H1 (cell line): ENCODE measurements at regions not wholly inside any gene's neighbourhood (a gene's known extent, or its start where the extent isn't known, plus 50 kb on each side); places are given as distances from the start of the nearest gene placed in this dataset.

Experiments used
- CTCF ChIA-PET: fragments of 300-600 bp; sonication (Branson Sonifier 250); formaldehyde crosslinking; loops from one replicate; lab custom pipeline; 2021; ENCODE audit not compliant: partially characterized antibody; lab: Charles Lee
- POLR2A ChIA-PET: fragments of 300-600 bp; sonication (Branson Sonifier 250); formaldehyde crosslinking; loops from one replicate; lab custom pipeline; 2021; ENCODE audit warnings: inconsistent platforms; ENCODE audit not compliant: partially characterized antibody; lab: Charles Lee
- DNase-seq, 2 experiments: peaks; one replicate each; pipeline versions ENCODE4 v3.0.0 to v3.0.0-alpha.2; 2010 to 2022; ENCODE audit warnings: low spot score in 2 of 2, low read depth in 1 of 2, mixed read lengths in 1 of 2
- FAIRE-seq: peaks from 2 replicates; lab custom pipeline; 2011; peaks lifted over from hg19 to GRCh38; lab: Jason Lieb, UNC
- H2AFZ ChIP-seq: 2 replicates; pipeline ENCODE4 v1.8.1; 2012; ENCODE audit warnings: low read length, inconsistent platforms
- H2AK5ac ChIP-seq: 2 replicates; pipeline ENCODE4 v1.6.1; 2013; ENCODE audit warnings: low read depth, low read length
- H2BK120ac ChIP-seq: replicated peaks from 2 replicates; pipeline ENCODE3; 2013; ENCODE audit warnings: low read depth, low read length, inconsistent platforms
- H2BK12ac ChIP-seq: 2 replicates; pipeline ENCODE4 v1.6.1; 2013; ENCODE audit warnings: low read depth, low read length
- H2BK15ac ChIP-seq: 2 replicates; pipeline ENCODE4 v1.6.1; 2013; ENCODE audit warnings: low read length
- H2BK20ac ChIP-seq: 2 replicates; pipeline ENCODE4 v1.6.1; 2013; ENCODE audit warnings: low read length
- H2BK5ac ChIP-seq: 2 replicates; pipeline ENCODE4 v1.6.1; 2013; ENCODE audit warnings: low read depth, low read length
- H3K14ac ChIP-seq: 2 replicates; pipeline ENCODE4 v1.6.1; 2013; ENCODE audit warnings: inconsistent platforms; ENCODE audit not compliant: insufficient read length
- H3K18ac ChIP-seq: 2 replicates; pipeline ENCODE4 v1.6.1; 2013; ENCODE audit warnings: low read length; ENCODE audit errors: extremely low read depth
- H3K23ac ChIP-seq: 2 replicates; pipeline ENCODE4 v1.6.1; 2013; ENCODE audit warnings: inconsistent platforms; ENCODE audit not compliant: insufficient read length
- H3K23me2 ChIP-seq: 2 replicates; pipeline ENCODE4 v1.6.1; 2013; ENCODE audit warnings: low read depth, low read length
- H3K27ac ChIP-seq: 2 replicates; pipeline ENCODE4 v1.6.1; 2011; ENCODE audit warnings: low read depth, low read length, inconsistent platforms
- H3K27me3 ChIP-seq, 4 experiments: replicated peaks in 1 of 4; 1 replicate in 1 of 4; 2 replicates in 3 of 4; pipeline versions ENCODE4 v1.6.1 to v1.8.1; 2011 to 2013; ENCODE audit warnings: low read length in 3 of 4, mild to moderate bottlenecking in 3 of 4, inconsistent platforms in 2 of 4, mixed read lengths in 2 of 4, moderate library complexity in 1 of 4; ENCODE audit not compliant: control insufficient read depth in 3 of 4, insufficient read depth in 3 of 4; ENCODE audit errors: extremely low read depth in 1 of 4
- H3K36me3 ChIP-seq, 4 experiments: 2 replicates each; pipeline versions ENCODE4 v1.6.1 to v1.8.1; 2011 to 2013; ENCODE audit warnings: mild to moderate bottlenecking in 4 of 4, low read length in 3 of 4, moderate library complexity in 2 of 4, control low read depth in 1 of 4, inconsistent platforms in 1 of 4; ENCODE audit not compliant: insufficient read depth in 4 of 4, control insufficient read depth in 2 of 4
- H3K4ac ChIP-seq: replicated peaks from 2 replicates; pipeline ENCODE3; 2013; ENCODE audit warnings: low read length, low read depth, mixed read lengths, inconsistent platforms; ENCODE audit not compliant: insufficient read length
- H3K4me1 ChIP-seq, 4 experiments: replicated peaks in 1 of 4; 1 replicate in 1 of 4; 2 replicates in 3 of 4; pipeline versions ENCODE4 v1.6.1 to v1.8.1; 2011 to 2013; ENCODE audit warnings: low read length in 3 of 4, inconsistent platforms in 2 of 4, mixed read lengths in 1 of 4; ENCODE audit not compliant: insufficient read depth in 4 of 4, control insufficient read depth in 3 of 4
- H3K4me2 ChIP-seq, 2 experiments: 2 replicates each; pipeline versions ENCODE4 v1.6.1 to v1.8.1; 2011 to 2013; ENCODE audit warnings: low read depth in 2 of 2, low read length in 2 of 2, control low read depth in 1 of 2, inconsistent platforms in 1 of 2, mild to moderate bottlenecking in 1 of 2; ENCODE audit not compliant: insufficient read depth in 1 of 2
- H3K4me3 ChIP-seq, 4 experiments: fragments of 200-600, 300-600 bp in 1 of 4; sonication (generic), shearing (Covaris generic), sonication (Bioruptor Twin) in 1 of 4; 2 replicates each; pipeline versions ENCODE4 v1.5.1 to v1.8.1; 2011 to 2016; ENCODE audit warnings: low read length in 4 of 4, low read depth in 3 of 4, control low read depth in 2 of 4, inconsistent platforms in 2 of 4, mild to moderate bottlenecking in 2 of 4, mixed read lengths in 1 of 4, moderate library complexity in 1 of 4; ENCODE audit not compliant: insufficient read depth in 2 of 4; ENCODE audit errors: extremely low read depth in 1 of 4
- H3K56ac ChIP-seq: replicated peaks from 2 replicates; pipeline ENCODE3; 2013; ENCODE audit warnings: low read depth, mild to moderate bottlenecking, mixed read lengths, low read length, inconsistent platforms; ENCODE audit not compliant: insufficient read length
- H3K79me1 ChIP-seq: 2 replicates; pipeline ENCODE4 v1.6.1; 2013; ENCODE audit warnings: low read depth, low read length, control low read depth
- H3K79me2 ChIP-seq, 2 experiments: 2 replicates each; pipeline versions ENCODE4 v1.6.1 to v1.8.1; 2012 to 2013; ENCODE audit warnings: low read length in 2 of 2, mild to moderate bottlenecking in 2 of 2, inconsistent platforms in 1 of 2; ENCODE audit not compliant: insufficient read depth in 2 of 2, control insufficient read depth in 1 of 2
- H3K9ac ChIP-seq, 4 experiments: replicated peaks in 1 of 4; 1 replicate in 1 of 4; 2 replicates in 3 of 4; pipeline versions ENCODE4 v1.6.1 to v1.8.1; 2011 to 2013; ENCODE audit warnings: low read depth in 3 of 4, low read length in 3 of 4, control low read depth in 2 of 4, mild to moderate bottlenecking in 2 of 4, moderate library complexity in 2 of 4, inconsistent platforms in 1 of 4; ENCODE audit errors: extremely low read depth in 1 of 4
- H3K9me3 ChIP-seq, 2 experiments: 2 replicates each; pipeline versions ENCODE4 v1.6.1 to v1.8.1; 2012 to 2013; ENCODE audit warnings: mild to moderate bottlenecking in 2 of 2, moderate library complexity in 2 of 2, control low read depth in 1 of 2, inconsistent platforms in 1 of 2, low read depth in 1 of 2, low read length in 1 of 2, mixed read lengths in 1 of 2; ENCODE audit not compliant: insufficient read depth in 2 of 2
- H4K20me1 ChIP-seq, 2 experiments: replicated peaks in 1 of 2; 2 replicates each; pipeline versions ENCODE3 to v1.8.1; 2011 to 2013; ENCODE audit warnings: inconsistent platforms in 2 of 2, low read length in 2 of 2, mild to moderate bottlenecking in 1 of 2; ENCODE audit not compliant: insufficient read depth in 2 of 2, control insufficient read depth in 1 of 2
- H4K5ac ChIP-seq: 2 replicates; pipeline ENCODE4 v1.6.1; 2013; ENCODE audit warnings: low read length, low read depth, mixed read lengths, inconsistent platforms; ENCODE audit not compliant: insufficient read length
- H4K8ac ChIP-seq: 2 replicates; pipeline ENCODE4 v1.8.0; 2013; ENCODE audit warnings: mild to moderate bottlenecking, moderate library complexity, low read length, inconsistent platforms; ENCODE audit not compliant: insufficient read depth; ENCODE audit errors: extremely low read depth
- H4K91ac ChIP-seq: replicated peaks from 2 replicates; pipeline ENCODE3; 2013; ENCODE audit warnings: low read length, mixed read lengths, inconsistent platforms; ENCODE audit not compliant: insufficient read length
- ASH2L ChIP-seq: fragments of 200-600, 300-600 bp; sonication (generic); IDR thresholded peaks from one replicate; pipeline ENCODE4 v1.7.1; 2017; ENCODE audit warnings: low read length
- BACH1 ChIP-seq: IDR thresholded peaks from 2 replicates; pipeline ENCODE4 v1.6.1; 2012; ENCODE audit warnings: low read length, improper control_type of control experiment
- GABPA ChIP-seq: IDR thresholded peaks from 2 replicates; pipeline ENCODE4 v1.6.1; 2011; ENCODE audit warnings: mild to moderate bottlenecking, low read length, moderate library complexity, borderline replicate concordance; ENCODE audit not compliant: insufficient read depth
- GTF2F1 ChIP-seq: IDR thresholded peaks from 2 replicates; pipeline ENCODE4 v1.6.1; 2012; ENCODE audit warnings: low read depth, low read length, improper control_type of control experiment, borderline replicate concordance
- KDM5A ChIP-seq: fragments of 200-600 bp; IDR thresholded peaks from 2 replicates; pipeline ENCODE4 v1.7.1; 2012; ENCODE audit warnings: mild to moderate bottlenecking, low read length, inconsistent platforms, mixed read lengths
- POLR2A ChIP-seq, 2 experiments: IDR thresholded peaks; 1 replicate in 1 of 2; 2 replicates in 1 of 2; pipeline ENCODE4 v1.6.1; 2011; ENCODE audit warnings: low read depth in 2 of 2, low read length in 2 of 2, mild to moderate bottlenecking in 2 of 2; ENCODE audit errors: control extremely low read depth in 1 of 2
- POU5F1 ChIP-seq: IDR thresholded peaks from 2 replicates; pipeline ENCODE4 v1.6.1; 2011; ENCODE audit warnings: low read depth, mild to moderate bottlenecking, low read length, moderate library complexity
- RBBP5 ChIP-seq: IDR thresholded peaks from 2 replicates; pipeline ENCODE4 v1.7.1; 2012; ENCODE audit warnings: low read depth, mild to moderate bottlenecking, inconsistent platforms, low read length, moderate library complexity, borderline replicate concordance
- RXRA ChIP-seq: IDR thresholded peaks from 2 replicates; pipeline ENCODE4 v1.6.1; 2011; ENCODE audit warnings: low read depth, mild to moderate bottlenecking, low read length, moderate library complexity; ENCODE audit not compliant: insufficient read depth
- SIRT6 ChIP-seq: IDR thresholded peaks from one replicate; pipeline ENCODE4 v1.7.1; 2012; ENCODE audit warnings: low read length, inconsistent platforms
- ZNF274 ChIP-seq: IDR thresholded peaks from 2 replicates; pipeline ENCODE4 v1.7.0; 2012; ENCODE audit warnings: low read length, borderline replicate concordance; ENCODE audit errors: extremely low read depth
- TF ChIP-seq, protein P1 (sequence below), 3 experiments: IDR thresholded peaks; 1 replicate in 2 of 3; 2 replicates in 1 of 3; pipeline versions ENCODE4 v1.5.1 to v1.6.1; 2011; ENCODE audit warnings: low read length in 3 of 3, mild to moderate bottlenecking in 3 of 3, inconsistent platforms in 2 of 3, low read depth in 1 of 3, moderate library complexity in 1 of 3; ENCODE audit not compliant: insufficient read depth in 1 of 3; ENCODE audit errors: control extremely low read depth in 1 of 3

DNA sequence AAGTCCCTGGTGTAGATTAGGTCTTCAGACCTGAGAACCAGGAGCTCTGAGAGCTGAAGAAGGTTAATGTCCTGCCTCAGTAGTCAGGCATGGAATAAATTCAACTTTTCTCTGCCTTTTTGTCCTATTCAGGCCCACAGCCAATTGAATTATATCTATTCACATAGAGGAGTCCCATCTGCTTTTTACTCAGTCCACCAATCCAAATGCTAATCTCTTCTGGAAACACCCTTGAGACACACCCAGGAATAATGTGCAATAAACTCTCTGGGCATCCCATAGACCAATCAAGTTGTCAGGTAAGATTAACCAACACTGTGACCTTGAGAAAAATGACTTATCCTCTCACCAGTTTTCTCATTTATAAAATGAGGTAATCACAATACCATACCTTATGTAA is 129.4 kb downstream of the MEX3B start:
- Histone ChIP-seq H3K4me1 (peaks cover 0 to 2% (median 0%) of the 10 kb centered on the region in 4 experiments; a peak in 2 of 7 replicates), H4K8ac (no peak overlapping the region), H3K27me3 (no peaks in the 10 kb centered on the region), H4K20me1 (no peaks in the 10 kb centered on the region), H3K36me3 (no peaks in the 10 kb centered on the region; a peak in 2 of 8 replicates), H3K23ac (no peak overlapping the region), H3K56ac (no peak overlapping the region), H3K18ac (no peak overlapping the region), H3K79me2 (no peaks in the 10 kb centered on the region), H3K4me3 (no peak overlapping the region), H2BK12ac (no peak overlapping the region), H2BK120ac (no peak overlapping the region), H3K14ac (no peak overlapping the region), H2BK5ac (no peak overlapping the region), H3K4me2 (no peak overlapping the region), H2BK15ac (no peak overlapping the region), H3K4ac (no peak overlapping the region), H3K27ac (no peak overlapping the region), H3K79me1 (no peaks in the 10 kb centered on the region), H2AK5ac (no peak overlapping the region), H2BK20ac (no peak overlapping the region), H4K5ac (no peak overlapping the region), H3K9ac (no peak overlapping the region), H2AFZ (no peak overlapping the region), H4K91ac (no peak overlapping the region), H3K23me2 (no peaks in the 10 kb centered on the region; the same call in 1 of the 2 replicates), H3K9me3 (peaks cover 21 to 26% of the 10 kb centered on the region in 2 experiments)
- ChIA-PET POLR2A (no interaction called here), CTCF (interaction anchor here (1.2 kb wide), 1 partner anchor 12 kb away, joined by 3 read pairs; no protein-coding TSS in a partner anchor)
- no peak for FAIRE-seq
- DNase-seq, result no peak
- TF ChIP-seq KDM5A (no peak), POU5F1 (no peak), POLR2A (IDR thresholded peaks at IDR 0.05; ENCODE audit: control extremely low read depth in 1 of 2, low read depth in 2 of 2, low read length in 2 of 2) (no peak), ASH2L (no peak), RBBP5 (no peak), BACH1 (no peak), ZNF274 (no peak), RXRA (no peak), GABPA (no peak), GTF2F1 (no peak), SIRT6 (no peak)
- TF ChIP-seq, protein P1, sequence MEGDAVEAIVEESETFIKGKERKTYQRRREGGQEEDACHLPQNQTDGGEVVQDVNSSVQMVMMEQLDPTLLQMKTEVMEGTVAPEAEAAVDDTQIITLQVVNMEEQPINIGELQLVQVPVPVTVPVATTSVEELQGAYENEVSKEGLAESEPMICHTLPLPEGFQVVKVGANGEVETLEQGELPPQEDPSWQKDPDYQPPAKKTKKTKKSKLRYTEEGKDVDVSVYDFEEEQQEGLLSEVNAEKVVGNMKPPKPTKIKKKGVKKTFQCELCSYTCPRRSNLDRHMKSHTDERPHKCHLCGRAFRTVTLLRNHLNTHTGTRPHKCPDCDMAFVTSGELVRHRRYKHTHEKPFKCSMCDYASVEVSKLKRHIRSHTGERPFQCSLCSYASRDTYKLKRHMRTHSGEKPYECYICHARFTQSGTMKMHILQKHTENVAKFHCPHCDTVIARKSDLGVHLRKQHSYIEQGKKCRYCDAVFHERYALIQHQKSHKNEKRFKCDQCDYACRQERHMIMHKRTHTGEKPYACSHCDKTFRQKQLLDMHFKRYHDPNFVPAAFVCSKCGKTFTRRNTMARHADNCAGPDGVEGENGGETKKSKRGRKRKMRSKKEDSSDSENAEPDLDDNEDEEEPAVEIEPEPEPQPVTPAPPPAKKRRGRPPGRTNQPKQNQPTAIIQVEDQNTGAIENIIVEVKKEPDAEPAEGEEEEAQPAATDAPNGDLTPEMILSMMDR (IDR thresholded peaks at IDR 0.05; ENCODE audit: control extremely low read depth in 1 of 3, insufficient read depth in 1 of 3, low read depth in 1 of 3, low read length in 3 of 3), result no peak
